ENCODE measurements at regions not wholly inside any gene's neighbourhood (a gene's known extent, or its start where the extent isn't known, plus 50 kb on each side); places are given as distances from the start of the nearest gene placed in this dataset.

DNA sequence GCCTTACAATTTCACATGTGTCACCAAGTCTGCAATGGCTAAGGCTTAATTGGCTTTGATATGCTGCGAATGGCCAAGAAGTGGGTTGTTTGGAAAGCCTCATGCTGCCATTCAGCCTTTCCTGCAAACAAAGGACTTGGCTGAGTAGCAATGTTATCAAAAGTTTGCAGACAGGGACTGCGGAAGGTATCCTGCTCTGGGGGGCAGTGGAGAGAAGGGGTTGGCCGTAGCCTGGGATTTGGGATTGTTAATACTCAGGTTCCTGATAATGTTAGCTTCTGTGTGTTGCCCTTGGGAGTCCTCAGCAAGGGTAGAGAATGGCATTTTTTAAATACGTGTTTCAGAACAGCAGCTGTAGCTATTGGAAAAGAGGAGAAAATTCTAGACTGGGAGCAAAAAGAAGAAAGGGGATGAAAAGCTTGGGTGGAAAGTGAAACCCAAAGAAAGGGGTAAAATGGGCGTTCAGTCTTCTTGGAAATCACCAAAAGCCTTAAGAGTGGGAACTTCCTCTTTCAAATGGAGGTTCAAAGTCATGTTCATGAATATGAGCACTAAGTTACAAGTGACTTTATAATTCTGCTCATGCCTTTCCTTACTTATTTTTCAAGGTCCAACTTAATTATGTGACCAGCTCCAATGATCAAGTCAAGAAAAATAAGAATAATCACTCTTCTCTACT lies 325.1 kb downstream of the RNF144A start:
- H3K4me3 Mint-ChIP-seq = no peak overlapping the region
- no peaks in the 10 kb centered on the region for H3K36me3 ChIP-seq
- no peak overlapping the region for H3K4me3 ChIP-seq
- H3K4me2 ChIP-seq = no peak overlapping the region
- no peak overlapping the region for H2AFZ ChIP-seq (replicated peaks)
- H3K27ac Mint-ChIP-seq = no peak overlapping the region
- no peaks in the 10 kb centered on the region for H3K79me2 ChIP-seq (ENCODE audit: low read depth)
- no peaks in the 10 kb centered on the region for H3K9me3 ChIP-seq (ENCODE audit: low read depth)
- peaks cover 3% of the 10 kb centered on the region for H3K4me1 ChIP-seq
- peaks cover 11% of the 10 kb centered on the region for H3K4me1 Mint-ChIP-seq
- H3K9me3 Mint-ChIP-seq = no peaks in the 10 kb centered on the region
- H3K36me3 Mint-ChIP-seq = no peaks in the 10 kb centered on the region
- no peaks in the 10 kb centered on the region for H3K27me3 Mint-ChIP-seq (ENCODE audit: insufficient read depth, low read depth)
- H3K9ac ChIP-seq = no peak overlapping the region
- no peaks in the 10 kb centered on the region for H3K27me3 ChIP-seq
- no peaks in the 10 kb centered on the region for H3F3A ChIP-seq (ENCODE audit: low read depth)
- TF ChIP-seq CTCF (IDR thresholded peaks at IDR 0.05) = no peak
- no peak for TF ChIP-seq EZH2 (IDR thresholded peaks at IDR 0.05)
- no peak for TF ChIP-seq EZH2phosphoT487 (IDR thresholded peaks at IDR 0.05)
- no peak overlapping the region for H3K27ac ChIP-seq
- DNase-seq (ENCODE audit: low spot score) = no peak
- no peaks in the 10 kb centered on the region for H4K20me1 ChIP-seq (ENCODE audit: low read depth)

- H3K36me3 Mint-ChIP-seq = no peaks in the 10 kb centered on the region
- Histone ChIP-seq H3K27me3 (no peaks in the 10 kb centered on the region), H3K36me3 (no peaks in the 10 kb centered on the region), H3K27ac (no peak overlapping the region), H3K4me2 (no peak overlapping the region), H3K9me3 (ENCODE audit: low read depth) (no peaks in the 10 kb centered on the region), H3F3A (ENCODE audit: low read depth) (no peaks in the 10 kb centered on the region), H3K4me1 (peaks cover 3% of the 10 kb centered on the region), H2AFZ (replicated peaks) (no peak overlapping the region), H3K4me3 (no peak overlapping the region), H3K9ac (no peak overlapping the region), H4K20me1 (ENCODE audit: low read depth) (no peaks in the 10 kb centered on the region), H3K79me2 (ENCODE audit: low read depth) (no peaks in the 10 kb centered on the region)
- H3K4me3 Mint-ChIP-seq = no peak overlapping the region
- H3K27me3 Mint-ChIP-seq (ENCODE audit: insufficient read depth, low read depth) = no peaks in the 10 kb centered on the region
- no peak for DNase-seq (ENCODE audit: low spot score)
- H3K9me3 Mint-ChIP-seq = no peaks in the 10 kb centered on the region
- no peak overlapping the region for H3K27ac Mint-ChIP-seq
- H3K4me1 Mint-ChIP-seq = peaks cover 11% of the 10 kb centered on the region
- TF ChIP-seq EZH2 (IDR thresholded peaks at IDR 0.05) (no peak), EZH2phosphoT487 (IDR thresholded peaks at IDR 0.05) (no peak), CTCF (IDR thresholded peaks at IDR 0.05) (no peak)
Measured at GRCh38 chr2:7243276-7243675, 326.1 kb downstream of the RNF144A start.

- Mint-ChIP-seq H3K27me3 (ENCODE audit: insufficient read depth, low read depth) (no peaks in the 10 kb centered on the region), H3K9me3 (peaks cover 3% of the 10 kb centered on the region), H3K4me3 (no peak overlapping the region), H3K4me1 (no peaks in the 10 kb centered on the region), H3K36me3 (peaks cover 2% of the 10 kb centered on the region), H3K27ac (no peak overlapping the region)
- Histone ChIP-seq H3K79me2 (ENCODE audit: low read depth) (no peaks in the 10 kb centered on the region), H4K20me1 (ENCODE audit: low read depth) (no peaks in the 10 kb centered on the region), H3K9me3 (ENCODE audit: low read depth) (no peaks in the 10 kb centered on the region), H3K27ac (no peak overlapping the region), H3F3A (ENCODE audit: low read depth) (no peaks in the 10 kb centered on the region), H2AFZ (replicated peaks) (no peak overlapping the region), H3K27me3 (no peaks in the 10 kb centered on the region), H3K4me1 (no peaks in the 10 kb centered on the region), H3K4me3 (no peak overlapping the region), H3K9ac (no peak overlapping the region), H3K36me3 (no peaks in the 10 kb centered on the region), H3K4me2 (no peak overlapping the region)
- DNase-seq (ENCODE audit: low spot score) = no peak
- TF ChIP-seq EZH2 (IDR thresholded peaks at IDR 0.05) (no peak), EZH2phosphoT487 (IDR thresholded peaks at IDR 0.05) (no peak), CTCF (IDR thresholded peaks at IDR 0.05) (no peak)
Measured at GRCh38 chr2:7256377-7256776, 339.2 kb downstream of the RNF144A start.
